Stimulated activated naive CD8-positive, alpha-beta T cell treated with anti-CD3 and anti-CD28 coated beads, Interleukin-15, amount 100 ng/mL, for 72 hours (primary cell): ENCODE measurements at regions not wholly inside any gene's neighbourhood (a gene's known extent, or its start where the extent isn't known, plus 50 kb on each side); places are given as distances from the start of the nearest gene placed in this dataset.

Experiments used
- ATAC-seq: fragments of 150-1000 bp; cut with Tn5 transposase; 2 replicates; pipeline ENCODE4 v1.10.0; 2021; ENCODE audit warnings: mild to moderate bottlenecking, moderate library complexity
- DNase-seq, 2 donors: peaks; one replicate each; pipeline ENCODE4 v3.0.0; 2021 to 2022
- H3K27ac Mint-ChIP-seq, 2 donors: one replicate each; pipeline ENCODE4 v1.8.0; 2022; ENCODE audit warnings: mild to moderate bottlenecking in 2 of 2, mixed read lengths in 2 of 2, moderate library complexity in 2 of 2
- H3K27me3 Mint-ChIP-seq: one replicate; pipeline ENCODE4 v1.8.0; 2022; ENCODE audit warnings: mixed read lengths
- H3K4me1 Mint-ChIP-seq: one replicate; pipeline ENCODE4 v1.8.0; 2022; ENCODE audit warnings: mild to moderate bottlenecking, mixed read lengths
- H3K4me3 Mint-ChIP-seq, 2 donors: one replicate each; pipeline ENCODE4 v1.8.0; 2022; ENCODE audit warnings: mild to moderate bottlenecking in 2 of 2, mixed read lengths in 2 of 2, moderate library complexity in 1 of 2
- H3K9me3 Mint-ChIP-seq, 2 donors: one replicate each; pipeline ENCODE4 v1.8.0; 2022; ENCODE audit warnings: mixed read lengths in 2 of 2

- H3K27ac Mint-ChIP-seq = peak overlapping the region; percentile 93 to 94
- peak overlapping the region; percentile 83 to 84 for H3K4me3 Mint-ChIP-seq
- no peaks in the 10 kb centered on the region for H3K27me3 Mint-ChIP-seq
- H3K4me1 Mint-ChIP-seq = peaks cover 100% of the 10 kb centered on the region
- ATAC-seq (no peak), DNase-seq (no peak)
- peaks cover 9 to 18% of the 10 kb centered on the region in 2 donors for H3K9me3 Mint-ChIP-seq
Observed at GRCh38 chr17:77470800-77471733, 330.3 kb downstream of the SEC14L1 start.

GRCh38 chr17:77471984-77472461 lies 331.3 kb downstream of the SEC14L1 start:
- Mint-ChIP-seq H3K4me3 (peak overlapping the region; percentile 83 to 84), H3K27me3 (no peaks in the 10 kb centered on the region), H3K4me1 (peaks cover 100% of the 10 kb centered on the region), H3K9me3 (peaks cover 9 to 18% of the 10 kb centered on the region in 2 donors), H3K27ac (peak overlapping the region; percentile 93 to 94)
- ATAC-seq (no peak), DNase-seq (no peak)

GRCh38 chr17:77472468-77473310 lies 331.9 kb downstream of the SEC14L1 start:
- Mint-ChIP-seq H3K27ac (peak overlapping the region; percentile 93 to 94), H3K4me3 (peak overlapping the region; percentile 83 to 84), H3K27me3 (no peaks in the 10 kb centered on the region), H3K4me1 (peaks cover 100% of the 10 kb centered on the region), H3K9me3 (peaks cover 9 to 18% of the 10 kb centered on the region in 2 donors)
- ATAC-seq = peak; percentile 58
- DNase-seq = peak; percentile 44 to 61

GRCh38 chr17:77473615-77474226 lies 333.0 kb downstream of the SEC14L1 start:
- Mint-ChIP-seq H3K4me1 (peaks cover 100% of the 10 kb centered on the region), H3K4me3 (peak overlapping the region; percentile 83 to 84), H3K27me3 (no peaks in the 10 kb centered on the region), H3K9me3 (peaks cover 9 to 18% of the 10 kb centered on the region in 2 donors), H3K27ac (peak overlapping the region; percentile 29 to 94)
- peak; percentile 43 to 72 for DNase-seq
- ATAC-seq = peak; percentile 67

GRCh38 chr17:77474292-77474988 lies 333.7 kb downstream of the SEC14L1 start:
- Mint-ChIP-seq H3K4me3 (peak overlapping the region; percentile 83 to 84), H3K4me1 (peaks cover 100% of the 10 kb centered on the region), H3K9me3 (peaks cover 9 to 15% of the 10 kb centered on the region in 2 donors), H3K27me3 (no peaks in the 10 kb centered on the region), H3K27ac (peak overlapping the region; percentile 29 to 94)
- DNase-seq = no peak
- no peak for ATAC-seq

- ATAC-seq = peak; percentile 73
- DNase-seq = peak; percentile 66 to 84
- Mint-ChIP-seq H3K27ac (peak overlapping the region; percentile 77 to 98), H3K4me1 (peaks cover 100% of the 10 kb centered on the region), H3K27me3 (no peaks in the 10 kb centered on the region), H3K9me3 (peaks cover 4 to 6% of the 10 kb centered on the region in 2 donors), H3K4me3 (peak overlapping the region; percentile 83 to 84)
Observed at GRCh38 chr17:77475016-77475976, 334.5 kb downstream of the SEC14L1 start.

GRCh38 chr17:77476006-77476405 lies 335.2 kb downstream of the SEC14L1 start:
- no peak for ATAC-seq
- no peaks in the 10 kb centered on the region for H3K27me3 Mint-ChIP-seq
- peaks cover 97% of the 10 kb centered on the region for H3K4me1 Mint-ChIP-seq
- DNase-seq = no peak
- no peaks in the 10 kb centered on the region for H3K9me3 Mint-ChIP-seq
- H3K27ac Mint-ChIP-seq = peak overlapping the region in 1 of 2 donors; percentile 98
- peak overlapping the region; percentile 83 to 84 for H3K4me3 Mint-ChIP-seq

GRCh38 chr17:77476498-77476897 lies 335.7 kb downstream of the SEC14L1 start:
- no peaks in the 10 kb centered on the region for H3K9me3 Mint-ChIP-seq
- H3K27ac Mint-ChIP-seq = peak overlapping the region in 1 of 2 donors; percentile 59
- DNase-seq = no peak
- peaks cover 97% of the 10 kb centered on the region for H3K4me1 Mint-ChIP-seq
- ATAC-seq = no peak
- H3K4me3 Mint-ChIP-seq = peak overlapping the region; percentile 37 to 72
- no peaks in the 10 kb centered on the region for H3K27me3 Mint-ChIP-seq

- Mint-ChIP-seq H3K27ac (peak overlapping the region; percentile 48 to 49), H3K4me3 (peak overlapping the region; percentile 72 to 74), H3K4me1 (peaks cover 96% of the 10 kb centered on the region), H3K27me3 (no peaks in the 10 kb centered on the region), H3K9me3 (no peaks in the 10 kb centered on the region)
- DNase-seq (peak in 1 of 2 donors; percentile 39), ATAC-seq (no peak)
Observed at GRCh38 chr17:77476931-77477805, 336.4 kb downstream of the SEC14L1 start.

GRCh38 chr17:77478281-77478680 lies 337.5 kb downstream of the SEC14L1 start:
- Mint-ChIP-seq H3K27me3 (no peaks in the 10 kb centered on the region), H3K27ac (peak overlapping the region in 1 of 2 donors; percentile 74)
- no peak for DNase-seq

GRCh38 chr17:77478899-77479298 lies 338.1 kb downstream of the SEC14L1 start:
- peak overlapping the region in 1 of 2 donors; percentile 91 for H3K27ac Mint-ChIP-seq
- H3K9me3 Mint-ChIP-seq = no peaks in the 10 kb centered on the region
- no peaks in the 10 kb centered on the region for H3K27me3 Mint-ChIP-seq
- peaks cover 82% of the 10 kb centered on the region for H3K4me1 Mint-ChIP-seq
- DNase-seq (no peak), ATAC-seq (no peak)
- H3K4me3 Mint-ChIP-seq = peak overlapping the region; percentile 40 to 72

More at GRCh38 chr17:77478281-77478680, 337.5 kb downstream of the SEC14L1 start:
- ATAC-seq = no peak
- no peaks in the 10 kb centered on the region for H3K9me3 Mint-ChIP-seq
- H3K4me1 Mint-ChIP-seq = peaks cover 88% of the 10 kb centered on the region
- H3K4me3 Mint-ChIP-seq = peak overlapping the region in 1 of 2 donors; percentile 72

- ATAC-seq (peak; percentile 65), DNase-seq (peak in 1 of 2 donors; percentile 54)
- Mint-ChIP-seq H3K4me1 (peaks cover 75% of the 10 kb centered on the region), H3K9me3 (no peaks in the 10 kb centered on the region), H3K4me3 (peak overlapping the region; percentile 40 to 72), H3K27ac (peak overlapping the region; percentile 91 to 94), H3K27me3 (no peaks in the 10 kb centered on the region)
Observed at GRCh38 chr17:77479372-77480198, 338.8 kb downstream of the SEC14L1 start.
